ENCODE measurements at regions not wholly inside any gene's neighbourhood (a gene's known extent, or its start where the extent isn't known, plus 50 kb on each side); places are given as distances from the start of the nearest gene placed in this dataset.

DNA sequence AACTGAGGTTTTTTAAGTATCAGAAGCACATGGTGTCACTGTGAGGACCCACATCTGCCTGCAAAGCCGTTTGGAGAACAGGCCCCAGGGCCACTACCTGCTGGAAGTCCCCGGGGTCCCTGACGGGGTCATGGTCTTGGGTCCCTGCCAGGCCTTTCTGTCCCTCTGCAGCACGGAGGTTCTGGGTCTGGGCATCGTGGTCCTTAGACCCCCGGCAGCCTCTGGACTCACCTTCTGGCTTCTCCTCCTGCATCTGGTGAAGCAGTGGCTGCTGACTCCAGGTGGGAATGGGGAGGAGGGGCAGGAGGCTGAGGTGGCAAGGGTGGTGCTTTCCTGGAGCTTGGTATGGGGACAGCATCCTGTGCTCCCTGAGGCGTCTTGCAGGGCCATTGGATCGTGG lies 198.6 kb downstream of the TEX29 start:
- DNase-seq: no peak

DNA sequence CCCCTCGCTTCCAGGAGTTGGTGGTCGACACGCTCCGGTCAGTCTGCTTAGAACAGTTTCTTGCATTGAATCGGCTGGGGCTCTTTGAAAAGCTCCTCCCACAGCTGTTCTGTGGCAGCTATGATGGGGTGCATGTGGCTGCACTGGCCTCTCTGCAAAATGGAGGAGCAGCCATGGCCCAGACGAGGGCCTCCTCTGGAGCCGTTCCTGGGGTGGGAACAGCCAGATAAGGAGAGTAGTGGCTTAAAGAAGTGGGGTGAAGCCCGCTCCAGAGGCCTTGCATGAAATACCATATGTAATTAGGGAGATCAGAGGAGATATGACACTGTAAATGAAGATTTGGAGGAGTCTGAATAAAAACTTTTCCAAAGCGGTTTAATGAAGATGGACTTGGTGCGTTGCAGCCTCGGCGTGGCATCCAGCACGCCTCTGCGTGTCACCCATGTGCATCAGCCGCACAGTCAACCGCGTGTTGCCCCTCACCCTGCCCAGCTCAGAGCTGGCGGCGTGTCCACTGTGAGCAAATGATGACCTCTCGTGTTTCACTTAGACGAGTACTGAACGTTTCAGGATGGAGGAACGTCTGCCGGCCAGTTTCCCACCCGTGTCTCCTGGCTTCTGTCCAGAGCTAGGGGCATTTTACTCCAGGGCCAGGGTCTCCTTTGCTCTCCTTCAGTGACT lies 199.2 kb downstream of the TEX29 start:
- DNase-seq: no peak

DNA sequence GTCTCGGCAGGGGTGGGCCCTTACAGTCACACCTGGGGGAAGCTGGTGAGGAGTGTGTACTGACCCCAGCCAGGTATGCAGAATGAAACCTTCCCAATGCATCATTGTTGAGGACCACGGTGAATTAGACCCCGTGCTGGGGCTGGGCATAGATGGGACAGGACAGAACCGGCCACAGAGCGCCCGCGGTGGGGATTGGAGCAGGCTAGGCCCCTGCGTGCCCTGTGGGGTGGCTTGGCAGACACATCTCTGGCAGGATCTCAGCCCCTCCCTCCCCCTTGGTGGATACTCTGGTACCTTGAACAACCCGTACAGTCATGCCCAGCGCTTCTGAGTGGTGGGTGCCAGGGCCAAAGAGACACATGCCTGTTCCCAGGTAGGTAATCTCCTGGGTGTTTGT lies 200.6 kb downstream of the TEX29 start:
- no peak for DNase-seq

DNA sequence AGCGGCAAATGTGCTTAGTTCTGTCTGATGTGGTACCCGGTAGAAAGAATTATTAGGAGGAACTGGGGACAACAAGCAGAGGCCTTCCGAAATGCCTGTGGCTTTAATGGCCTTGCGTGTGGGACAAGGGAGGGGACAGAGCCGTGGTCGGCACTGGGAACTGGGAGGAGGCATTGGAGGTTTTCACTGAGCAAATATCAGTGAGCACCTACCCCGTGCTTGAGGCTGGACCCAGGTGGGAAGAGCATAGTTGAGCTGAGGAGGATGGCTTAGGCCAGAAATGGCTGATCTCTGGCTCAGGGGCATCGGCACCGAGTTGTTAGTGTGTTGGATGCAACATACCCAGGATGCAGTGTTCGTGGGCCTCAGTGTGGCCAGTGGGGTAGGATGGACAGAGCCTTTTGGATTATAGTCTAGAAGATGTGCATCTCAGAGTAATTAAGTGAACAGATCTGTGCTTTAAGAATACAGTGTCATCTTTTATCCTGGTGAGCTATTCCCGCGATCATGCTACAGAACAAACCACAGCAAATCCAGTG lies 201.3 kb downstream of the TEX29 start:
- DNase-seq: no peak

DNA sequence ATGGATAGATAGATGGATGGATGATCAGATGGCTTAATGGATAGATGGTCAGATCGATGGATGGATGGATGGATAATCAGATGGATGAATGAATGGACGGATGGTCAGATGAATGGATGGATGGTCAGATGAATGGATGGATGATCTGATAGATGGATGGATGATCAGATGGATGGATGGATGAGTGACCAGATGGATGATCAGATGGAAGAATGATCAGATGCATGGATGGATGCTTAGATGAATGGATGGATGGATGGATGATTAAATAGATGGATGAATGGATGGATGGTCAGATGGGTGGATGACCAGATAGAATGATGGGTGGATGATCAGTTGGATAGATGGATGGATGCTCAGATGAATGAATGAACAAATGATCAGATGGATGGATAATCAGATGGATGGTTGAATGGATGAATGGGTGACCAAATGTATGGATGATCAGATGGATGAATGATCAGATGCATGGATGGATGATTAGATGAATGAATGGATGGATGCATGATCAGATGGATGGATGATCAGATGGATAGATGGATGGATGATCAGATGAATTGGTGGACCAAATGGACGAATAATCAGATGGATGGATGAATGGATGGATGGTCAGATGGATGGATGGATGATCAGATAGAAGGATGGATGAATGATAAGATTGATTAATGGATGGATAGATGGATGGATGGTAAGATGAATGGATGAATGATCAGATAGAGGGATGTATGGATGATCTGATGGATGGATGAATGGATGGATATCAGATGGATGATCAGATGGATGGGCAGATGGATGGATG lies 205.1 kb downstream of the TEX29 start:
- no peak for DNase-seq

DNA sequence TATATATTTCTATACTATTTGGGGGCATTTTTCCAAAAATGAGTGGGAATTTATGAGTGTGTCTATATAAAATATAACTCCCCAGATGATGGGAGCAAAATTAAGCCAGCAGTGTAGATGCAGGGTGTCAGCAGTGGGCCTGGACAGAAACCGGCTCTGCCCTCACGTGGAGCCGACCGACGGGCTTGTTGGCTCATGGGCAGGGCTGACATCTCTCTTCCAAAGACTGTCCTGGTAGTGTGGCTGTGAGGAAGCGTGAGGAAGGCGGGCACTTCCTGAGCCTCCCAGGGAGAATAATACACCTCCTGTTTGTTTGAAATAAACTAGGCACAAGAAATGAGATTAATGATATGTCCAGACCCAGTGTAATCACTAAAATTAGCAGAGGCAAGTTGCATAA lies 206.5 kb downstream of the TEX29 start:
- no peak for DNase-seq

DNA sequence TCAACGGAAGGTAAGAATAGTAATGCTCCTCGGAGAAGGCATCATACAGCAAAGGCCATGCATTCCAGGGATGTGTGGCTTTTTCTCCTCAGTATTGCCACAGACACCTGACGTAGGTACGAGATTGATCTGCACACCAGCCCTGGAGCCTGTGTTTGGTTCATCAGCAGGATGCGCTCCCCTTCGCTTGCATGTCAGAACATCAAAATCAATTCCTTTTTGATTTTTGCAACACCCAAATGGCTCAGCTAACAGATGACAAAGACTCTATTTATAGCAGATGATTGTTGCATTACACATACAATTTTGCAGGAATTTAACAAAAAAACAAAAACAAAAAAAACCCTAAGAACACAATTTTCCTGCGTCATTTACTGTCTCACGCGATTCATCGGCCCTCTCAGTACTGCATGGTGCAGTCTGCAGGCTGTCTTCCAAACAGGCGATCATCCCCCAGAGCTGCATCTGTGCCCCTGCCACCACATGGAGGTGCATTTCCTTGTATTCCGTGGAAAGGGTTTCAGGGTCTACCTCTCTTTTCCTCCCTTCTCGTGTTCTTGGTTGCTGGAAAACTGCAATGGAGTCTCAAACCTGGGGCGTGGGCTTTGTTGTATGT lies 207.3 kb downstream of the TEX29 start:
- DNase-seq: no peak

DNA sequence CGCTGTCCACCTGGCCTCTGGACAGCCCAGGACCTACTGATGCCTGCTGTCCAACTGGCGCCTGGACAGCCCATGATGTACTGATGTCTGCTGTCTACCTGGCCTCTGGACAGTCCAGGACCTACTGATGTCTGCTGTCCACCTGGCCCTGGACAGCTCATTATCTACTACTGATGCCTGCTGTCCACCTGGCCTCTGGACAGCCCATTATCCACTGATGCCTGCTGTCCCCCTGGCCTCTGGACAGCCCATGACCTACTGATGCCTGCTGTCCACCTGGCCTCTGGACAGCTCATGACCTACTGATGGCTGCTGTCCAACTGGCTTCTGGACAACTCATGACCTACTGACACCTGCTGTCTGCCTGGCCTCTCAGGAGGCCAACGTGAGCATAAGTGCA lies 208.1 kb downstream of the TEX29 start:
- no peak for DNase-seq

DNA sequence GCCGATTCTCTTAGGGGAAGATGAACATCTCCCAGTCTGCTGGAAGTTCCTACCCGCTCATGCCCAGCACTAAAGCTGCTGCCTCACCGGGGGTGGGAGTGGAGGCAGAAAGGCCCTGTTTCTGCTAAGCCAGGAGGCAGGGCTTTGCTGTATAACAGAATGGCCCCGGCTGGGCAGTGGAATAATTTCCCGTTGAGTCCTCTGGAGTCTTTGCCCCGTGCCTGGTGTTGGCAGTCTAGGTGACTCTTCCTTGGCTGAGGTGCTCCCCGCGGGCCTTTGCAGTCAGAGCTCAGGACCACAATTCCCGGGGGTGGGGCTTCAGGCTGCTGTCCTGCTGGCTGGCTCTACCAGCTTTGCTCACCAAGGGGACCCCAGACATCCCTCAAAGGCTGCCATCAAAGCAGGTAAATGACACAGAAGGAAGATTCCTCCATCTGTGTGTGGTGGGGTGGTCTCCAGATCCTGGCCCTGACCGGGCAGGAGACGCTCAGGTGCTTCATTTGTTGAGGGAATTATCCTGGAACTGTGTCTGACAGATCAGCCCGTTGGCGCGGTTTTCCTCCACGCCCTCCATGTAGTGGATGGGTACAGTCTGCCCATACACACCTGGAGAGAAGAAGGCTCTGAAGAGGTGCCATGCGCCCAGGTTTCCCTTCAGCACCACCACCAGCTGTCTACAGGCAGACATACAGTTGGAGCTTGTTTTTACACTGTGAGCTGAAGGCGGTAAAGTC lies 209.9 kb downstream of the TEX29 start:
- DNase-seq: no peak

DNA sequence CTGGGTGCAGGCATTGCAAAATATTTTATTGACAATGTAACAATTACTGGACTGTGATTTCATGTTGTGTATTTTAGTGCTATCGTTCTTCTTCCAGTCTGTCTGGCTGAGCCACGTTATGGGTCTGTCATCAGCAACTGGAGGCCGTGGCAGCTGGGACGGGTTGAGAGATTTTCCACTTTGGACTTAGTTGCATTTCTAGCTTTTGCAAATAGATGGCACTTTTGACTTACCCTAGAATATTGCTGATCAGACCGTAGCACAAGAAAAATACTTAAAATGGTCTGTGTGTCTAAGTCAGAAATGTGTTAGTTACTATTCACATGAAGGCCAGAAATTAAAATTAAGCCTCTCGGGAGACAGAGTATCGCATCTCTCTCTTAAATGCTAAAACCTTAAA lies 211.1 kb downstream of the TEX29 start:
- DNase-seq: peak; percentile 83

DNA sequence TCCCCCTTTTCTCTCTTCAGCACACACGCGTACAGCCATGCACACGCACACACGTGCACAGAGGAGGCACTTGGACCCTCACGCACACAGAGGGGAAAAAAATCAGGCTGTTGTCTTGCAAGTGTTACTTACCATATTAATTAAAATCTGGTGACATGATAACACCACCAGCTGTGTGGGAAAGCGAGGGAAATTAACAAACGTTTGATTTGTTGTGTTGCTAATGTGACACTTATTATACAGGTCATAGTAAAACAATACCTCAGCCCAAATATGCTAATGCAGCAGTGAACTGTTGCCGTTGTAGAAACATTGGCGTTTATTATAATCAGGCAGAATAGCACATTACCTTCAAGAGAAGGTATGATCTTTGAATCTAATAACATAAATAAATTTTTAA lies 211.7 kb downstream of the TEX29 start:
- peak; percentile 25 for DNase-seq

DNA sequence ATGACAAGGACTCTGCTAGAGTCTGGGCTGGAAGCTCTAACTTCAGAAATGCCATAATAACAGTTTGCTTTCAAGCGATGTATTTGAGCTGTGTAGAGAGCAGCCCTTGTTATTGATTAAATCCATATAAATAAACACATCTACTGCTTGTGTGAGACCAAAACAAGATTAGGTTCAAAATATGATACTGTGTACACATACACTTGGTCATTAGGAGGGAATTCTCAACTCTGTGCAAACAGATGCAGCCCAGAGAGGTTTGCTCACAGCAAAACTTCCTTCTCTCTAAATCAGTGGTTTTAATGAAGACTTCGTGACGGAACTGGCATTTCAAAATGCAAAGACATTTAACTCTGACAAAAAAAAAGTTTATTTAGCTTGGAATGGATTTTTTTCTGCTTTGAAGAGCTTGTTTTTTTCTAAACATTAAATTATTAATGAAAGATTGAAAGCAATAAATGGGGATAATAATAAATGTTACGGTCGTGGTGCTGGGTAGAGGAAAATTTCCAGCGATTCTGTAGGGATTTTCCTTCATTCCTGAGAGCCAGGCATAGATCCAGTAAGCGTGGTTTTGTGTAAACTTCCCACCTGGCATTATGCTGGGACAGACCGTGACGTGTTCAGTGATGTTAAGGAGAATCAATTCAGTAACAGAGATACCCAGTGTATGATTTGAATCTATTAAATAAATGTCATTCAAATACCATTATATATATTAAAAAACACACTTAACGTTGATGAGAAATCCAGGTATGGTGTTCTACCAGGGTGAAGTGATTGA lies 213.7 kb downstream of the TEX29 start:
- no peak for DNase-seq

DNA sequence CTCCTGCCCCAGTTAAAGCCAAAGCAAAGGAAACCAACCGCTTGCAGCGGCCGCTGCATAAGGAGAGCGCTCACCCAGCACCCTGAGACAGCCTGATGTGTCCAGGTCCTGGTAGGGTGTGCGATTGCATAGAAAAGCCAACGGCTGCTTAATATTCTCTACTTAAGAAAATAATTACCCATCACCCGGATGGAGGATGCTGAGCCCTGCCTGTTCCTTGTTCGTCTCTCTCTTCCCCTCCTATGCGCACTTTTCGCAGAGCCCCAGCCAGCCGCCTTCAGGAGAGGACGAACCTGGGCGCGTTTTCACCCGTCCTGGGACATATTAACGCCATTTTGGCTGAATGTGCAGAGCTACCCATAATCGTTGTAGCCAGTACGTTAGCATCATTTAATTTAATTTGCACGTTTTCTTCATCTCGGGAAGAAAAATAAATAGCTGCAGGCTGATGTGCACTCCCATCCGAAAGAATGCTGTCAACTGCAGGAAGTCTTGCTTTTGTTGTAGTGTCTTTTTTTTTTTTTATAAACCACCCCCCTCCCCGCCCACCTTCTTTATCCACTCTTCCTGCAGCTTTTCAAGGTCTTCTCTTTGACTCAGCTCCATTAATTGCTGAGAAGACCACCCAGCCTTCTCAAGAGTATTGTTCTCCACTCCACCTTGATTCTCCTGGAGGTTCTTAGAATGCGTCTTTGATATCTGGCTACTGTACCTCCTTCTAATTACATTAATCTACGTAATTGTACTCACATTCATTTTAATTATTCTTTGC lies 214.5 kb downstream of the TEX29 start:
- DNase-seq: no peak

DNA sequence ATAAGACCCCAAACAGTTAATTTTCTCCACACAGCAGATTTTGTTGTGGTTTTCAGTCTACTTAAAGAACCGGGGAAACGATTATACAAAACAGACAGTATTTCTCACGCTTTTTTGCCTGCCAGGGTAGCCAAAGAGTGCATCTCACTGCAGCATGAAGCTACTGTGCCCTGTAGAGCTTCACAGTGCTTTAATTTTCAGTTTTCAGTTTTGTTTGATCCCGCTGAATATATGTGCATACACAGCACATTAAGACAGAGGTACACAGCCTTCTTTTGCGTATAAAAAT lies 215.0 kb downstream of the TEX29 start:
- DNase-seq: no peak

DNA sequence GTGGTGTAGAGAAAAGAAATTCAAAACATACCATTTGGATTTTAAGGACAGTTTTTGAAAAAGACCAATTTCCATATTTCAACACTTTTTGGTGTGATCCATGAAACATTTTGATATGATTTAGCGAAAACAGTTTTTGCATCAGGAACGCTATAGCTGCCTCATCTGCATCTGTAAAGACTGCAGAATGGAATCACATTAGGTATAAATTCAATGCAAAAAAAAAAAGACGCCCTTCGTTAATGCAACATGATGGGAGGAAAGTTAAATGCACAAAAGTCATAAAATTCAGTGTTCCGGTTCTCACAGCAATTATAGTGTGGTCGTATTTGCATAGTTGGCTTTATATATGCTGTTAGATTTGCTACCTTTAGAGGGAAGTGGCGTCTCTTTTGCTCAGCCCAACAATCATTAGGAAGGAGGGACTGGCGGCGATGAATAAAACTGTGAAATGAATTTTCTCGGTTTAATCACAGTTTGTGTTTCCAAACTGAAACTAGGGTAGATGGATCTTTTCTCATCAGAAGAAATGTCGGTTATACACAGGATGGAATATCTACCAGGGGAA lies 215.7 kb downstream of the TEX29 start:
- DNase-seq: peak; percentile 55

DNA sequence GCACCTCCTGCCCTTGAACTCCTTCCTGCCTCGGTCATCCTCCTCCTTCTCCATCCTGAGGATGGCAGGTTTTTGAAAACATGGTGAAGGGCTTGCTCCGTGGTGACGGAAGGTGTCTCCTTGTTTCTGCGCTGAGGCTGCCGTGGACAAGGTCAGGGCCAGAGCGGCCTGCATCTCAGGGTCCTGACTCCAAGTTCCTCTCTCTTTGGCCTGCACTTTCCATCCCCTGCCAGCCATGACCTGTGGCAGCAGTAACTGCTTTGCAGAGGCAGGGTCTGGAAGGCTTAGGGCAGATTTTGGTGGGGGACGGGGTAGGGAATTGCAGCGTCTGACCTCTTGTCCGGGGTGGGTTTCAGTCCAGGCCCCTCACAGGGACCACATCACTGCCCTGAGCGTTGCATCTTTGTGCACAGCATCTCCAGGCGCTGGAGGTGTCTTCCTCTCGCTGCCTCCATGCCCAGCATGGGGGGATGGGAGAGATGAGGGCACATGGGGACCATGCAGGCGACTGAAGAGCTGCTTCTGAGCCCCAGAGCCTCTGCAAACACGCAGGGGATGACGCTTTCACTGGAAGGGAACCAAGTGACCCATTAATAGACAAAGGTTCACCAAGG lies 216.8 kb downstream of the TEX29 start:
- no peak for DNase-seq

DNA sequence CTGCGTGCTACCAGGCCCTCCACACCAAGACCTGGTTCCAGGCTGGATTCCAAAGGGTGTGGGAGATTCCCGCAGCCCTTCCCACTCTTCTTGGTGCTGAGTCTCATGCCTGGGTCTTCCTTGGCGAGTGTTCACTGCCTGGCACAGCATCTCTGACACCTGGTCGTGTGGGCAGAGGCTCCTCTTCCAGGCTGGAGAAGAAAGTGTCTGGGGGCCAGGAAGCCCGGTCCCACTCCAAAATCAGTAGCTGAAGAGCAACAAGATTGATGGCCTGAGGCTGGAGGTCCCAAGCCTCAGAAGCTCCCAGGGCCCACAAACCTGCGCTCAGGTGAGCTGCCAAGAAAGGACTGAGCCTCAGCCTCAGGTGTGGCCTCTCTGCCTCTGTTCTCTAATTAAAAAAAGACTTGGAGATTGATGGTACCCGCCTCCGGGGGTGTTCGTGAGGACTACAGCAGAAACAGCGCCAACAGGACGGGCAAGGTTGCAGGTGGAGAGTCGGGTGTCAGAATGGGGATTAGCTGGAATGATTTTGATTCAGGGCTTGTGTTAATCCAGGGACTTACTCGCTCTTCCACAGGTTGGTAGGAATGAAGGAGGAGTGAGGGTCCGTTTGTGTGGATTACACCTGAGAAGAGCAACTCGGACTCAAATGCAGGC lies 217.5 kb downstream of the TEX29 start:
- no peak for DNase-seq

DNA sequence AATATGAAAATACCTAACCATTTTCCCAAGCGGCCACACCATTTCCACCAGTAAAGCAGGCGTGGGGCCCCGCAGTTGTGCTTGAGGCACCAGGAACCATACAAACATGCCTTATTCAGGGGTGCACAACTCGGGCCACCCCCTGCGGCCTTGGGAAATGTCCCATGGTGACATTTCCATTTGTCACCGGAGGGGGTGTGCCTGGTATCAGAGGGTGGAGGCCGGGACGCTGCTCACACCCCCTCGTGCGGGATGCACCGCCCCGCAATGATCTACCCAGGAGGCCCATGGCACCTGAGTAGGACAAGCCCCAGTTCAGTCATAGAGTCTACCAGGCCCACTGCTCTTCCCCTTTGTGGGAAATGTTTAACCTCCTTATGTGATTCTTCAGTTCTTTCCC lies 218.8 kb downstream of the TEX29 start:
- no peak for DNase-seq

DNA sequence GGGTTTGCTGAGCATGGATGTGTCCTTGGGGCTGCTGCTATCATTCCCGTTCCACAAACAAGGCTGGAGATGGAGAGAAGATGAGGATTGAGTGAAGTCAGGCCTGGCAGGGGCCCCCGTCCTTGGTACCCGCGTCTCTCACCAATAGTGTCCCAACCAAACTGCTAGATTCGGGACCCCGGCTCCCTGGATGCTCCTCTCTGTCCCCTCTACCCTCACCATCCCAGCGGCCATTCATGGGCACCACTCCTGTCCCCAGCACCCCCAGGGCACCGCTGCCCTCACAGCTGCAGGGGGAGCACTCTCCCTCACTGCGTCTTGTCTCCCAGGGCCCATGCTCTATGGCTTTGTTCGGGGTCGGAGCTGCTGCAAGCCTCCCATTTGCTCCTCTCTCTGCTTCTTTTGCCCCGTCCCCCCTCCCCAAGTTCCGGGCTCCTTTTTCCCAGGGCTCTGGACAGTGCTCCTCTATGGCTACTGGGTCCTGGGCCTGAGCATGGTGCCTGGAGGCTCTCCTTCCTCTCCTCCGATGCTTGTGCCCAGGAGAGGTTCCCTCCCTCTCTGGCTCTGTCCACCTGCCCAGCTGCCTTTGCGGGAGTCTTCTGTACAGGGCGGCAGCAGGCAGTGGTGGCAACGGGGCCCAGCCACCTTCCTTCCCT lies 219.5 kb downstream of the TEX29 start:
- no peak for DNase-seq

DNA sequence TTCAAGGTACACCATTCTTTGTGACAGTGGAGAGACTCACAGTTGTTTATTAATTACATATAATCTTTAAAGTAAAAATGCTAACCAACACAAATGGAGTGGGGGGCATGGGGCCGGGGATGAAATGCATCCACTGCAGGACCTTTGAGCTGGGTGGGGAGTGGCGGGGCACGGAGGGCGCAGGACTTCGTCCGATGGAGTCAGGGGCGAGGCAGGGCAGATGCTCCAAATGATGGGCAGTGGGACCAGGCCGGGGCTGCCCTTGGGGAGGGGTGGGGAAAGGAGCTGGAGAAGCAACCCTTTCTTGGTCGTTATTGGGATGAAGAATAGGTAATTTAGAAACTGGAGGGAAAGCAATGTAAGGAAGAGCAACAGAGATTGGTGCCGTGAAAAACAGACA lies 220.0 kb downstream of the TEX29 start:
- no peak for DNase-seq
